IPS DF 4.7 (cell line): ENCODE measurements at regions not wholly inside any gene's neighbourhood (a gene's known extent, or its start where the extent isn't known, plus 50 kb on each side); places are given as distances from the start of the nearest gene placed in this dataset.

ENCODE experiments used
- DNase-seq: peaks from one replicate; pipeline ENCODE4 v3.0.0-alpha.2; 2013; ENCODE audit warnings: low spot score; ENCODE audit errors: extremely low read depth

GRCh38 chr15:93294066-93294465 is 205.1 kb upstream of the RGMA start:
- DNase-seq, result no peak

GRCh38 chr15:93291380-93291779 is 202.4 kb upstream of the RGMA start:
- no peak for DNase-seq

GRCh38 chr15:93290618-93290946 is 201.6 kb upstream of the RGMA start:
- DNase-seq, result no peak

GRCh38 chr15:93289941-93290617 is 201.1 kb upstream of the RGMA start:
- DNase-seq, result no peak

- no peak for DNase-seq
Observed at GRCh38 chr15:93288728-93289294, 199.8 kb upstream of the RGMA start.

- no peak for DNase-seq
Observed at GRCh38 chr15:93286446-93286845, 197.4 kb upstream of the RGMA start.

- no peak for DNase-seq
Observed at GRCh38 chr15:93283854-93284253, 194.8 kb upstream of the RGMA start.

- DNase-seq, result no peak
Observed at GRCh38 chr15:93282808-93283207, 193.8 kb upstream of the RGMA start.

GRCh38 chr15:93278783-93279182 is 189.8 kb upstream of the RGMA start:
- DNase-seq, result no peak

- no peak for DNase-seq
Observed at GRCh38 chr15:93278006-93278405, 189.0 kb upstream of the RGMA start.

GRCh38 chr15:93274257-93274656 is 185.2 kb upstream of the RGMA start:
- DNase-seq, result no peak

- no peak for DNase-seq
Observed at GRCh38 chr15:93271871-93272270, 182.9 kb upstream of the RGMA start.

- DNase-seq, result no peak
Observed at GRCh38 chr15:93270937-93271467, 182.0 kb upstream of the RGMA start.

- DNase-seq, result no peak
Observed at GRCh38 chr15:93268066-93268465, 179.1 kb upstream of the RGMA start.

GRCh38 chr15:93266291-93266690 is 177.3 kb upstream of the RGMA start:
- no peak for DNase-seq

- DNase-seq, result no peak
Observed at GRCh38 chr15:93265111-93265556, 176.1 kb upstream of the RGMA start.

- DNase-seq, result no peak
Observed at GRCh38 chr15:93261845-93262244, 172.8 kb upstream of the RGMA start.

GRCh38 chr15:93257920-93258319 is 168.9 kb upstream of the RGMA start:
- no peak for DNase-seq

GRCh38 chr15:93253681-93254080 is 164.7 kb upstream of the RGMA start:
- no peak for DNase-seq

GRCh38 chr15:93252780-93253179 is 163.8 kb upstream of the RGMA start:
- DNase-seq, result no peak

- no peak for DNase-seq
Observed at GRCh38 chr15:93250950-93251349, 161.9 kb upstream of the RGMA start.

GRCh38 chr15:93250209-93250608 is 161.2 kb upstream of the RGMA start:
- no peak for DNase-seq

GRCh38 chr15:93249623-93250022 is 160.6 kb upstream of the RGMA start:
- DNase-seq, result no peak
